ENCODE measurements at regions not wholly inside any gene's neighbourhood (a gene's known extent, or its start where the extent isn't known, plus 50 kb on each side); places are given as distances from the start of the nearest gene placed in this dataset.

GRCh38 chr15:66911131-66911700 lies 154.2 kb upstream of the SMAD3 start:
- TF ChIP-seq CTCF (conservative IDR thresholded peaks at IDR 0.05; ENCODE audit: low read depth, low read length), result no peak

GRCh38 chr15:66912001-66912400 lies 153.4 kb upstream of the SMAD3 start:
- no peaks in the 10 kb centered on the region for H3K27me3 ChIP-seq (ENCODE audit: insufficient read depth, low read depth)
- H3K4me2 ChIP-seq, result no peak overlapping the region
- no peaks in the 10 kb centered on the region for H3K79me2 ChIP-seq (ENCODE audit: insufficient read depth, low read depth)
- no peak overlapping the region for H3K9ac ChIP-seq
- no peaks in the 10 kb centered on the region for H3K36me3 ChIP-seq (ENCODE audit: insufficient read depth)
- no peak for TF ChIP-seq CTCF (conservative IDR thresholded peaks at IDR 0.05; ENCODE audit: low read depth, low read length)
- H3K4me3 ChIP-seq (IDR thresholded peaks at IDR 0.05; ENCODE audit: insufficient read depth, low read depth, low read length), result no peak overlapping the region
- H4K20me1 ChIP-seq (ENCODE audit: insufficient read depth), result no peaks in the 10 kb centered on the region
- H3K4me1 ChIP-seq (ENCODE audit: low read depth, poor library complexity, severe bottlenecking), result no peaks in the 10 kb centered on the region
- no peak overlapping the region for H2AFZ ChIP-seq (ENCODE audit: low read depth)
- H3K27ac ChIP-seq, result no peak overlapping the region

More at GRCh38 chr15:66911131-66911700, 154.2 kb upstream of the SMAD3 start:
- Histone ChIP-seq H3K36me3 (ENCODE audit: insufficient read depth) (no peaks in the 10 kb centered on the region), H3K4me3 (IDR thresholded peaks at IDR 0.05; ENCODE audit: insufficient read depth, low read depth, low read length) (no peak overlapping the region), H3K4me1 (ENCODE audit: low read depth, poor library complexity, severe bottlenecking) (no peaks in the 10 kb centered on the region), H2AFZ (ENCODE audit: low read depth) (no peak overlapping the region), H4K20me1 (ENCODE audit: insufficient read depth) (no peaks in the 10 kb centered on the region), H3K79me2 (ENCODE audit: insufficient read depth, low read depth) (no peaks in the 10 kb centered on the region), H3K9ac (no peak overlapping the region), H3K27ac (no peak overlapping the region), H3K4me2 (no peak overlapping the region), H3K27me3 (ENCODE audit: insufficient read depth, low read depth) (no peaks in the 10 kb centered on the region)

- H4K20me1 ChIP-seq (ENCODE audit: insufficient read depth), result no peaks in the 10 kb centered on the region
- no peak for TF ChIP-seq CTCF (conservative IDR thresholded peaks at IDR 0.05; ENCODE audit: low read depth, low read length)
- no peak overlapping the region for H3K27ac ChIP-seq
- H3K4me2 ChIP-seq, result no peak overlapping the region
- no peak overlapping the region for H2AFZ ChIP-seq (ENCODE audit: low read depth)
- H3K79me2 ChIP-seq (ENCODE audit: insufficient read depth, low read depth), result no peaks in the 10 kb centered on the region
- no peaks in the 10 kb centered on the region for H3K27me3 ChIP-seq (ENCODE audit: insufficient read depth, low read depth)
- H3K4me3 ChIP-seq (IDR thresholded peaks at IDR 0.05; ENCODE audit: insufficient read depth, low read depth, low read length), result no peak overlapping the region
- no peaks in the 10 kb centered on the region for H3K36me3 ChIP-seq (ENCODE audit: insufficient read depth)
- H3K4me1 ChIP-seq (ENCODE audit: low read depth, poor library complexity, severe bottlenecking), result no peaks in the 10 kb centered on the region
- H3K9ac ChIP-seq, result no peak overlapping the region
Observed at GRCh38 chr15:66912441-66912840, 153.0 kb upstream of the SMAD3 start.

GRCh38 chr15:66917904-66918448 lies 147.4 kb upstream of the SMAD3 start:
- no peaks in the 10 kb centered on the region for H3K4me1 ChIP-seq (ENCODE audit: low read depth, poor library complexity, severe bottlenecking)
- no peak for TF ChIP-seq CTCF (conservative IDR thresholded peaks at IDR 0.05; ENCODE audit: low read depth, low read length)

More at GRCh38 chr15:66917904-66918448, 147.4 kb upstream of the SMAD3 start:
- no peak overlapping the region for H3K9ac ChIP-seq
- no peaks in the 10 kb centered on the region for H4K20me1 ChIP-seq (ENCODE audit: insufficient read depth)
- H3K36me3 ChIP-seq (ENCODE audit: insufficient read depth), result no peaks in the 10 kb centered on the region
- H3K4me2 ChIP-seq, result no peak overlapping the region
- no peaks in the 10 kb centered on the region for H3K27me3 ChIP-seq (ENCODE audit: insufficient read depth, low read depth)
- no peak overlapping the region for H3K27ac ChIP-seq
- H3K79me2 ChIP-seq (ENCODE audit: insufficient read depth, low read depth), result no peaks in the 10 kb centered on the region
- no peak overlapping the region for H3K4me3 ChIP-seq (IDR thresholded peaks at IDR 0.05; ENCODE audit: insufficient read depth, low read depth, low read length)
- H2AFZ ChIP-seq (ENCODE audit: low read depth), result no peak overlapping the region
